CD4-positive, alpha-beta T cell treated with Interferon alpha-2 for 1 hour (primary cell): ENCODE measurements at regions not wholly inside any gene's neighbourhood (a gene's known extent, or its start where the extent isn't known, plus 50 kb on each side); places are given as distances from the start of the nearest gene placed in this dataset.
A peak's percentile ranks its signal among the peaks of the same experiment; 100 is the strongest.
"Not testable (repeated sequence)": the region's sequence is repeated elsewhere in the genome, so short reads cannot be mapped to it uniquely, and the experiment has no call there.

Experiments
- DNase-seq, 2 donors: peaks; one replicate each; pipeline ENCODE4 v3.0.0-alpha.2; 2020 to 2022

GRCh38 chr7:86592185-86592584, 51.5 kb upstream of the GRM3 start:
- DNase-seq = no peak

- no peak for DNase-seq
Measured at GRCh38 chr7:86574006-86574405, 69.7 kb upstream of the GRM3 start.

GRCh38 chr7:86558680-86559501, 84.8 kb upstream of the GRM3 start:
- DNase-seq = no peak

GRCh38 chr7:86534641-86535040, 109.1 kb upstream of the GRM3 start:
- DNase-seq = no peak

- DNase-seq = no peak
Measured at GRCh38 chr7:86504229-86504628, 139.5 kb upstream of the GRM3 start.

GRCh38 chr7:86499986-86500385, 143.7 kb upstream of the GRM3 start:
- no peak for DNase-seq

GRCh38 chr7:86485827-86486226, 157.9 kb upstream of the GRM3 start:
- no peak for DNase-seq

GRCh38 chr7:86479144-86479543, 164.6 kb upstream of the GRM3 start:
- no peak for DNase-seq

- DNase-seq = no peak
Measured at GRCh38 chr7:86477343-86477935, 166.3 kb upstream of the GRM3 start.

- no peak for DNase-seq
Measured at GRCh38 chr7:86470763-86471162, 172.9 kb upstream of the GRM3 start.

- peak; percentile 9 to 18 for DNase-seq
Measured at GRCh38 chr7:86469680-86470295, 173.9 kb upstream of the GRM3 start.

GRCh38 chr7:86454753-86455152, 189.0 kb upstream of the GRM3 start:
- no peak for DNase-seq

GRCh38 chr7:86453454-86453853, 190.3 kb upstream of the GRM3 start:
- no peak for DNase-seq

GRCh38 chr7:86448856-86449255, 194.9 kb upstream of the GRM3 start:
- no peak for DNase-seq

- no peak for DNase-seq
Measured at GRCh38 chr7:86445285-86445684, 198.4 kb upstream of the GRM3 start.

- DNase-seq = no peak
Measured at GRCh38 chr7:86444245-86444644, 199.5 kb upstream of the GRM3 start.

- not testable (repeated sequence) for DNase-seq
Measured at GRCh38 chr7:86440420-86440819, 203.3 kb upstream of the GRM3 start.

GRCh38 chr7:86437951-86438450, 205.7 kb upstream of the GRM3 start:
- DNase-seq = no peak

GRCh38 chr7:86431761-86432160, 211.9 kb upstream of the GRM3 start:
- DNase-seq = no peak

GRCh38 chr7:86411814-86412213, 231.9 kb upstream of the GRM3 start:
- no peak for DNase-seq

GRCh38 chr7:86407291-86407690, 236.4 kb upstream of the GRM3 start:
- no peak for DNase-seq

- DNase-seq = no peak
Measured at GRCh38 chr7:86391813-86392212, 251.9 kb upstream of the GRM3 start.

- DNase-seq = not testable (repeated sequence)
Measured at GRCh38 chr7:86375602-86376001, 268.1 kb upstream of the GRM3 start.

- no peak for DNase-seq
Measured at GRCh38 chr7:86372262-86372661, 271.4 kb upstream of the GRM3 start.
